Osteocyte (in vitro differentiated cells): ENCODE measurements at regions not wholly inside any gene's neighbourhood (a gene's known extent, or its start where the extent isn't known, plus 50 kb on each side); places are given as distances from the start of the nearest gene placed in this dataset.
A peak's percentile ranks its signal among the peaks of the same experiment; 100 is the strongest.
"Not testable (repeated sequence)": the region's sequence is repeated elsewhere in the genome, so short reads cannot be mapped to it uniquely, and the experiment has no call there.

Source experiments
- DNase-seq: peaks from one replicate; pipeline ENCODE4 v3.0.0; 2021; ENCODE audit warnings: mixed read lengths; ENCODE audit not compliant: unreplicated experiment; ENCODE audit errors: extremely low spot score
- H3K27ac Mint-ChIP-seq: one replicate; pipeline ENCODE4 v1.8.0; 2021; ENCODE audit warnings: mild to moderate bottlenecking, mixed read lengths; ENCODE audit not compliant: unreplicated experiment
- H3K27me3 Mint-ChIP-seq: one replicate; pipeline ENCODE4 v1.8.0; 2021; ENCODE audit warnings: mixed read lengths; ENCODE audit not compliant: unreplicated experiment
- H3K36me3 Mint-ChIP-seq: one replicate; pipeline ENCODE4 v1.8.0; 2021; ENCODE audit warnings: mixed read lengths; ENCODE audit not compliant: unreplicated experiment
- H3K4me1 Mint-ChIP-seq: one replicate; pipeline ENCODE4 v1.8.0; 2021; ENCODE audit warnings: mixed read lengths; ENCODE audit not compliant: unreplicated experiment
- H3K4me3 Mint-ChIP-seq: one replicate; pipeline ENCODE4 v1.8.0; 2021; ENCODE audit warnings: mild to moderate bottlenecking, moderate library complexity, mixed read lengths; ENCODE audit not compliant: unreplicated experiment
- H3K9me3 Mint-ChIP-seq: one replicate; pipeline ENCODE4 v1.8.0; 2021; ENCODE audit warnings: mixed read lengths; ENCODE audit not compliant: unreplicated experiment
- CTCF ChIP-seq: fragments of 200-600 bp; sonication (generic); IDR thresholded peaks from 2 replicates; pipeline ENCODE4 v1.5.0; 2021; ENCODE audit warnings: antibody characterized with exemption, mild to moderate bottlenecking, moderate library complexity

DNA sequence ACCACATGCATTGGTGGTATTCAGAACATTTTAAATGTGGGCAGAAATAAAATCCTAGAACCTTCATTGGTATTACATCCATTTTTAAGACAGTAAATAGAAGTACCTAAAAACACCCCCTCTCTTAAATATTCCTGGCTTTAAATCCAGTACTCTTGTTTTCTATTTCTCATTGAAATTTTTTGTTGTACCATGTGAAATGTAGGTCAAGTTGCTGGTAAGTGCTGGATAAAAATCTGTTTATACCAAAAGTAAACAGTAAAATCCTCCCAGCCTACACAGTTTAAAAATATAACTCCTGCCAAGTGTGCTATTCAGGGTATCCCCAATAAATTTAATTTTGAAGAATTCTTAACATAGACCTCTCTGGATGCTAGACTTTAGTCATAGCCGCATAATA is 75.0 kb upstream of the FST start:
- TF ChIP-seq CTCF, result no peak
- DNase-seq, result no peak
- no peaks in the 10 kb centered on the region for H3K36me3 Mint-ChIP-seq
- no peaks in the 10 kb centered on the region for H3K9me3 Mint-ChIP-seq
- H3K4me1 Mint-ChIP-seq, result peaks cover 26% of the 10 kb centered on the region
- H3K27me3 Mint-ChIP-seq, result no peaks in the 10 kb centered on the region
- H3K27ac Mint-ChIP-seq, result no peak overlapping the region
- H3K4me3 Mint-ChIP-seq, result no peak overlapping the region

- Mint-ChIP-seq H3K27me3 (no peaks in the 10 kb centered on the region), H3K27ac (no peak overlapping the region), H3K9me3 (no peaks in the 10 kb centered on the region), H3K4me3 (no peak overlapping the region), H3K36me3 (no peaks in the 10 kb centered on the region), H3K4me1 (peaks cover 35% of the 10 kb centered on the region)
- TF ChIP-seq CTCF, result no peak
- no peak for DNase-seq
Measured at GRCh38 chr5:53406630-53407316, 73.7 kb upstream of the FST start.

DNA sequence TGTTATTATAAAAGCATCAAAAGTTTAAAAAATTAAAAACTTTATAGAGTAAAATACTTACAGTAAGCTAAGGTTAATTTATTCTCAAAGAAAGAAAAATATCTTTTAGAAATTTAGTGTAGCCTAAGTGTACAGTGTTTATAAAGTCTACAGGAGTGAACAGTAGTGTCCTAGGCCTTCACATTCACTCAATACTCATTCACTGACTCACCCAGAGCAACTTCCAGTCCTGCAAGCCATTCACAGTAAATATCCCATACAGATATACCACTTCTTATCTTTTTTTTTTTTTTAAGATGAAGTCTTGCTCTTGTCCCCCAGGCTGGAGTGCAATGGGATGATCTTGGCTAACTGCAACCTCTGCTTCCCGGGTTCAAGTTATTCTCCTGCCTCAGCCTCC is 73.1 kb upstream of the FST start:
- no peak overlapping the region for H3K27ac Mint-ChIP-seq
- H3K9me3 Mint-ChIP-seq, result no peaks in the 10 kb centered on the region
- H3K4me3 Mint-ChIP-seq, result no peak overlapping the region
- H3K4me1 Mint-ChIP-seq, result peaks cover 37% of the 10 kb centered on the region
- H3K36me3 Mint-ChIP-seq, result no peaks in the 10 kb centered on the region
- TF ChIP-seq CTCF, result no peak
- DNase-seq, result no peak
- no peaks in the 10 kb centered on the region for H3K27me3 Mint-ChIP-seq

- no peak for DNase-seq
- Mint-ChIP-seq H3K27me3 (no peaks in the 10 kb centered on the region), H3K9me3 (peaks cover 3% of the 10 kb centered on the region), H3K4me3 (no peak overlapping the region), H3K4me1 (peaks cover 18% of the 10 kb centered on the region), H3K36me3 (no peaks in the 10 kb centered on the region), H3K27ac (peak overlapping the region; percentile 58)
- no peak for TF ChIP-seq CTCF
Measured at GRCh38 chr5:53411388-53411787, 69.0 kb upstream of the FST start.

DNA sequence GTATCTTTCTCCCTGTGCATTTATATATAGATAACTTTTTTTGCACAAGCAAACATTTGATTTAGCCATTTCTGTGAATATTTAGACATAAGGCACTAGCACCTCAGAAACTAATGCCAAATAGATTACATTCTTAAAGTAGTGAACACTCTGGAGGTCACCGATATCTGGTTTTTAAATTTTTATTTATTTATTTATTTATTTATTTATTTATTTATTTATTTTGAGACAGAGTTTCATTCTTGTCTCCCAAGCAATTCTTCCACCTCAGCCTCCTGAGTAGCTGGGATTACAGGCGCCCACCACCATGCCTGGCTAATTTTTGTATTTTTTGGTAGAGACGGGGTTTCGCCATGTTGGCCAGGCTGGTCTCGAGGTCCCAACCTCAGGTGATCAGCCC is 67.9 kb upstream of the FST start:
- not testable (repeated sequence) for H3K27me3 Mint-ChIP-seq, H3K9me3 Mint-ChIP-seq, H3K4me3 Mint-ChIP-seq, H3K27ac Mint-ChIP-seq, DNase-seq, H3K36me3 Mint-ChIP-seq
- peaks cover 11% of the 10 kb centered on the region for H3K4me1 Mint-ChIP-seq
